ENCODE measurements at regions not wholly inside any gene's neighbourhood (a gene's known extent, or its start where the extent isn't known, plus 50 kb on each side); places are given as distances from the start of the nearest gene placed in this dataset.
"Not testable (repeated sequence)": the region's sequence is repeated elsewhere in the genome, so short reads cannot be mapped to it uniquely, and the experiment has no call there.

DNA sequence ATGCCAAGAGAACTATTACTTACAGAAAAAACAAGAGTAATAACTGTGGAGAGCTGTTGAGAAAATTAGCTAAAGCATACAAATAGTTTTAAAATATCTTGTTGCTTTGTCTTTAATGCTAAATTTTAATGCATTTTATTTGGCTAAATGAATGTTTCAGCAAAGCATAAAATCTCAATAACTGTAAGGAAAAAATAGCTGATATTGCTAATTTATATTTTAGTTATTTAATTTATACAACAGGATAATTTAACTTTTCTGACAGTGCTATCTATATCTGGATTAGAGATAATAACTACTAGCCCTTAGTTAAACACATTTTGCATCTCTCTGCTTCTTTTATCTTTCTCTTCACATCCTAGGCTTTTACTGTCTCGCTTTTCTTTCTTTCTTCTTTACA is 1014.9 kb upstream of the COX7C start:
- in situ Hi-C loops (cut with HindIII; ENCODE audit: low pct_ligation_motif_present, low pct_unique_long_range_greater_than_20kb, low sequenced_read_pairs): no loop called here

DNA sequence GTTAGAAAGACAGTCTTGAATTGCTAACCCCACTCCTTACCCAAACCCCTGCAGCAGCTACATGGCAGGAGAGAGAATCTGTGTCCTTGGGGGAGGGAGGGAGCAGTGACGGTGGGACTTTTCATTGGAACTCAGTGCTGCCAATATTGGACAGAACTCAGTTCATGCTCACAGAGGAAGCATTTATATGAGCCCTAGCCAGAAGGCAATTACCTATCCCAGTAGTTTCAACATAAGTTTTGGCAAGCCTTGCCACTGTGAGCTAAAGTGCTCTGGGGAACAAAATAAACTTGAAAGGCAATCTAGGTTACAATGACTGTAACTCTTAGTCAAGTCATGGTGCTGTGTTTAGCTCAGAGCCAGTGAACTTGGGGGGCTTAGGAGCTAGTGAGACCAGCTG is 1013.4 kb upstream of the COX7C start:
- no peak for DNase-seq
- in situ Hi-C loops (cut with HindIII; ENCODE audit: low pct_ligation_motif_present, low pct_unique_long_range_greater_than_20kb, low sequenced_read_pairs): no loop called here

More for the DNA sequence above, 1014.9 kb upstream of the COX7C start:
- DNase-seq: no peak

DNA sequence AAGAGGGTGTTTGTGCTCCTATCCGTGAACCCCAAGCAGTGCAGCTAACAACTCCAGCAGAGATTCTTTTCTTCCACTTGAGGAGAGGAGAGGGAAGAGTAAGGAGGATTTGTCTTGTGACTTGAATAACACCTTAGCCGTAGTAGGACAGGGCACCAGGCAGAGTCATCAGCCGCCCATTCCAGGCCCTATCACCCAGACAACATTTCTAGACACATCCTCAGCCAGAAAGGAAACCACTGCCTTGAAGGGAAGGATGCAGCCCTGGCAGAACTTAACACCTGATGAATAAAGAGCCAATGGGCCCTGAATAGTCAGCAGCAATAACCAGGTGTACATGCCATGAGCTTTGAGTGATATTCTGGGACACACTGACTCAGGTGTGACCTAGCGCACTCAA is 1013.0 kb upstream of the COX7C start:
- no peak for DNase-seq
- in situ Hi-C loops (cut with HindIII; ENCODE audit: low pct_ligation_motif_present, low pct_unique_long_range_greater_than_20kb, low sequenced_read_pairs): no loop called here

DNA sequence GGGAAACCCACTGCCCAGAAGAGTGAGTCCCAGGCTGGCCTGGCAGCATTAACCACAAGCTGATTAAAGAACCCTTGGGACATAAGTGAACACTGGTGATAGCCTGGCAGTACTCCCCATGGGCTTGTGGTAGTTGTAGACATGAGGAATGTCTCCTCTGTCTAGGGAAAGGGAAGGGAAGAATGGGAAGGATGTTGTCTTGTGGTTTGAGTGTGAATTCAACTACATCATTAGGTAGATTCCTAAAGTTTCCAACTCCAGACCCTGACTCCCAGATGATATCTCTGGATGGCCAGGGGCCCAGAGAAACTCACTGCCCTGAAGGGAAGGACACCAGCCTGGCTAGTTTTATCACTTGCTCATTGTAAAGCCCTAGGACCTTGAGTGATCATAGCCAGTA is 1012.4 kb upstream of the COX7C start:
- no peak for DNase-seq
- in situ Hi-C loops (cut with HindIII; ENCODE audit: low pct_ligation_motif_present, low pct_unique_long_range_greater_than_20kb, low sequenced_read_pairs): no loop called here

DNA sequence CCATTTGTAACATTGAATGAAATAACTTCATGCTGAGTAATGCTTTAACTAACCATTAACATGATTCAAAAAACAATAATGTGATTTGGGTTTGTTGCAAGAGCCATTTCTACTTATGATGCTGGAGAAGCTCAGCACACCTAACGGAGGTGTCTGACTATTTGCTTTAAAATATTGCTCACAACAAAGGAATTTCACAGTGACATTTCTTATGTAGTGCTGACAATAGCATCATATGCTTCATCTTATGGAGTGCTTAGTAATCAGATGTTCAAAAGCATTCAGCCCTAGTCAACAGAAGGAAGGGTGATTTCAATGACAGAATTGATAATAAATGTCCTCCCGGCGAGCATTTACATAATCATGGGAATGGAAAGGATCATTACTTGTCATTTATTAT is 1003.3 kb upstream of the COX7C start:
- DNase-seq: no peak
- in situ Hi-C loops (cut with HindIII; ENCODE audit: low pct_ligation_motif_present, low pct_unique_long_range_greater_than_20kb, low sequenced_read_pairs): no loop called here

DNA sequence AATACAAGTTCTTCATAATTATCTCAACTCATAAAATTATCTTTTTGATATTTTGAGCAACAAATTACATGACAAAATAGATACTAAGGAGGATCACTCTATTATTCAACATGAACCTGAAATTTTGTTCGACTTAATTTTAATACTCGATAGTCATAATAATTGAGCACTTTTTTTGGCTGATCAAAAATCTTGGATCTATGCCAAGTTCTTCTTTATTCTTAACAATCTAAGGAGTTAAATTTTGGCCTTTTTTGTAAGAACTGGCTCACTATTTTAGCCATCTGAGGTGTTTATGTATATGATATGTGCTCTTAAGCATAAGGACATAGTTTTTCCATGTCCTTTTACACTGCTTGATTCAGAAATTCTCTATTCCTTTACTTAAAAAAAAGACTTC is 996.1 kb upstream of the COX7C start:
- in situ Hi-C loops (cut with HindIII; ENCODE audit: low pct_ligation_motif_present, low pct_unique_long_range_greater_than_20kb, low sequenced_read_pairs): no loop called here
- DNase-seq: no peak

DNA sequence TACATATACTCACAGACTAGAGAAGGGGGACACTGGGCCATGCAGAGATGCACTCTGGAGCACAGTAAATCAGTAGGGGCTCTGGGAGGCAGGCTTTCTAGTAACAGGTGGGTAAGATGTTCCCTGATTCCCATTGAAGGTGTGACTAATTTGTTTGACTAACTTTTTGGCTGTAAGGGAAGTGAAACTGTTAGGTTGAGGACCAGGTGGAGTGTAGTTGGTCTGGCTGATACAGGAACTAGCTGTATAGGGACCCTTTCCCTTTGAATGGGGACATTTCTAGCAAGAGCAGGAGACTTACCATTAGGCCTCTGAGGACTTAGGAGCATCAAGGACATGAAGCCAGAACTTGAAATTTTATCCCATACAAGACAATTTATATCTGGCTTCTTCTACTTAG is 989.6 kb upstream of the COX7C start:
- in situ Hi-C loops (cut with HindIII; ENCODE audit: low pct_ligation_motif_present, low pct_unique_long_range_greater_than_20kb, low sequenced_read_pairs): no loop called here
- DNase-seq: no peak

DNA sequence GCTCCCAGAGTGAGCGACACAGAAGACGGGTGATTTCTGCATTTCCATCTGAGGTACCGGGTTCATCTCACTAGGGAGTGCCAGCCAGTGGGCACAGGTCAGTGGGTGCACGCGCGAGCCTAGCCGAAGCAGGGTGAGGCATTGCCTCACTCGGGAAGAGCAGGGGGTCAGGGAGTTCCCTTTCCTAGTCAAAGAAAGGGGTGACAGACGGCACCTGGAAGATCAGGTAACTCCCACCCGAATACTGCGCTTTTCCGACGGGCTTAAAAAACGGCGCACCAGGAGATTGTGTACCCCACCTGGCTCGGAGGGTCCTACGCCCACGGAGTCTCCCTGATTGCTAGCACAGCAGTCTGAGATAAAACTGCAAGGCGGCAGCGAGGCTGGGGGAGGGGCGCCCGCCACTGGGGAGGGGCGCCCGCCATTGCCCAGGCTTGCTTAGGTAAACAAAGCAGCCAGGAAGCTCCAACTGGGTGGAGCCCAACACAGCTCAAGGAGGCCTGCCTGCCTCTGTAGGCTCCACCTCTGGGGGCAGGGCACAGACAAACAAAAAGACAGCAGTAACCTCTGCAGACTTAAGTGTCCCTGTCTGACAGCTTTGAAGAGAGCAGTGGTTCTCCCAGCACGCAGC is 979.1 kb upstream of the COX7C start:
- DNase-seq; in situ Hi-C loops (cut with HindIII; ENCODE audit: low pct_ligation_motif_present, low pct_unique_long_range_greater_than_20kb, low sequenced_read_pairs): not testable (repeated sequence)

DNA sequence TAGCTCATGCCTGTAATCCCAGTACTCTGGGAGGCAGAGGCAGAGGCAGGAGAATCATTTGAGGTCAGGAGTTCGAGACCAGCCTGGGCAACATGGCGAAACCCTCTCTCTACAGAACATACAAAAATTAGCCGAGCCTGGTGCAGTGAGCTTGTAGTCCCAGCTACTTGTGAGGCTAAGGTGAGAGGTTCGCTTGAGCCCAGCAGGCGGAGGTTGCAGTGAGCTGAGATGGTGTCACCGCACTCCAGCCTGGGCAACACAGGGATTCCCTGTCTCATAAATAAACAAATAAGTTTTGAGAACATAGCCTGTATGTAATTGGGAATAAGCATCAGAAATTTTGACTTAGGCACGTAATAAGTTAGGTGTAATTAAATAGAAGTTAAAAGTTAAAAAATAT is 971.7 kb upstream of the COX7C start:
- in situ Hi-C loops (cut with HindIII; ENCODE audit: low pct_ligation_motif_present, low pct_unique_long_range_greater_than_20kb, low sequenced_read_pairs): no loop called here
- DNase-seq: no peak

DNA sequence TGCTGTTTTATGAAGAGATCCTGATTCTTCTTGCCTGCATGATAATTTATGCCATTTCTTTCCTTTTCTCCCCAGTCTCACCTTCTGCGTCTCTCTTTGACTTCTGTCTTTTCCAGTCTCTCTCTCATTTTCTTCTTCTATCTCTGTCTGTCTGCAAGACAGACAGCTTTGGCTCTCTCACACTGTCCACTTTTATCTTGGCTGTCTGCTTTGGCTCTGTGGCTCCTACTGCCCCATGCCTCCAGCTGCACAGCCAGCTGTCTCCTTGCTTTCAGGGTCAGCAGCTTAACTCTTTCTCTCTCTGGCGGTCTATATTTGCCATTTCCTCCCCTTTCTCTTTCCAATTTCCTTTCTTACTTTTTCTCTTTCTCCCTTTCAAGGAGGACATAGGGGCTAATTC is 971.1 kb upstream of the COX7C start:
- no peak for DNase-seq
- in situ Hi-C loops (cut with HindIII; ENCODE audit: low pct_ligation_motif_present, low pct_unique_long_range_greater_than_20kb, low sequenced_read_pairs): no loop called here

DNA sequence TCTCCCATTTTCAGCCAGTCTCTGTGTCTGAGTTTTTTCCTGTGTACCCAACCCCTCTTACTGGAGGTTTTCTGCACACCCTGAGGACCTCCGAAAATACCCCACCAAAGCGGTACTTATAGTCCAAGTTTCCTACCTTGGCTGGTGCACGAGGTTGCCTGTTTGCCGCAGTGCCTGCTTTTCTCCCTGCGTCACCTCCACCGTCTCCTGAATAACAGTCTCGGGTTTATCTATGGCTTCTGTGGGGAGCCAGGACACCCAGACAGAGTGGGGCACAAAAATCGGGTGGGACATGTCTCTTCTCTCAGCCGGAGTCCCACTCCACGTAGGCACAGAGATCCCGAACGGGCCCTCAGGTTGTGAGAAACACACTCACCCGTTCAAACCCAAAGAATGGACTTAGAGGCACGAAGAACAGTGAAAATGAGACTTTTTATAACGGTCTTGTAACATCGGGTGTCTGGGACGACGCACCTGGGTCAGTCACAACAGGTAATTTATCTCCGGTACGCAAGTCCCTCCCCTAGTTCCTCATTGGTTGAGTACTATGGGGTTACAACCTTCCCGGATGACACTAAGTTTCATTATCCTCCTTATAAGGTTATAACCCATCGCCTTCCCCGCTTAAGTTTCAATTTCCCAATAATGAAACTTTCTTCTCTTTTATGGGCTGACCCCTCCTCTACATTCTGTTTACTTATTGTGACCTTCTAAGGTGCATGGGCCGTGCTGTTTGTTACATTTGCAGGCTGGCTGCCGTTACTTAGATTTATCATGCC is 970.2 kb upstream of the COX7C start:
- in situ Hi-C loops (cut with HindIII; ENCODE audit: low pct_ligation_motif_present, low pct_unique_long_range_greater_than_20kb, low sequenced_read_pairs): no loop called here
- no peak for DNase-seq

DNA sequence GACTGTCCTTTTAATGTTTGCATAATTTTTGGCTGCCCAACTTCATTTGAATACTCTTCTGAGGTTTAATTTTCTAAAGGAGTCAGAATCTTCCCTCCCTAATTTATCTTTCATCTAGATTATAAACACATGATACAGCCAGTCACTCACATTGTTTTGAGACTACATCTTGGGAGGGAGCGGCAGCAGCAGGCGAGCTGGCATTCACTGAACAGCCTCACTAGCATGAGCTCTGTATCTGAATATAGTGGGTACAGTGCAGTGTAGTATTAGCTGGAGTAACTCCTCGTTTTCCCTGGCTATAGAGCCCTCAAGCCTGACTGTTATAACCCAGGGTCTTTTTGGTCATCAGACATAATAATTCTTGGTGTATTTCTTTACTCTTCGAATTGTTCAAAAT is 969.2 kb upstream of the COX7C start:
- in situ Hi-C loops (cut with HindIII; ENCODE audit: low pct_ligation_motif_present, low pct_unique_long_range_greater_than_20kb, low sequenced_read_pairs): no loop called here
- no peak for DNase-seq

DNA sequence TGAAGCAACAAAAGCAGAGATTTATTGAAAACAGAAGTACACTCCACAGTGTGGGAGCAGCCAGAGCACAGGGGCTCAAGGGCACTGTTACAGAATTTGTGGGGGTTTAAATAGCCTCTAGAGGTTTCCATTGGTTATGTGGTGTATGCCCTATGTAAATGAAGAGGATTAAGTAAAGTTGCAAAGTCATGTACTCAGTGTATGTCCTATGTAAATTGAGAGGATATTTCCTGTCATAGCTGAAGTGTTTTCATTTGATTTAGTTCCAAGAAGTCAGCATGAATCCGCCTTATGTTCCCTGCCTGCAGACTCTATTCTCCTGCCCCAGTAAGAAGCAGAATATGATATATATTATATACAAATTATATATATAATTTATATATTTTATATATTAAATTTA is 966.0 kb upstream of the COX7C start:
- in situ Hi-C loops (cut with HindIII; ENCODE audit: low pct_ligation_motif_present, low pct_unique_long_range_greater_than_20kb, low sequenced_read_pairs): no loop called here
- no peak for DNase-seq

DNA sequence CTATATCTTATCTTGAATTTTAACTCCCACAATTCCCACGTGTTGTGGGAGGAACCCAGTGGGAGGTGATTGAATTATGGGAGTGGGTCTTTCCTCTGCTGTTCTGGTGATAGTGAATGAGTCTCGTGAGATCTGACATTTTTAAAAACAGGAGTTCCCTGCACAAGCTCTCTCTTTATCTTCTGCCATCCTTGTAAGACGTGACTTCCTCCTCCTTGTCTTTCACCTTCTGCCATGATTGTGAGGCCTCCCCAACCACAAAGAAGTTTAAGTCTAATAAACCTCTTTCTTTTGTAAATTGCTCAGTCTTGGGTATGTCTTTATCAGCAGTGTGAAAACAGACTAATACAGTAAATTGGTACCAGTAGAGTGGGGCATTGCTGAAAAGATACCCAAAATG is 963.6 kb upstream of the COX7C start:
- DNase-seq; in situ Hi-C loops (cut with HindIII; ENCODE audit: low pct_ligation_motif_present, low pct_unique_long_range_greater_than_20kb, low sequenced_read_pairs): not testable (repeated sequence)

DNA sequence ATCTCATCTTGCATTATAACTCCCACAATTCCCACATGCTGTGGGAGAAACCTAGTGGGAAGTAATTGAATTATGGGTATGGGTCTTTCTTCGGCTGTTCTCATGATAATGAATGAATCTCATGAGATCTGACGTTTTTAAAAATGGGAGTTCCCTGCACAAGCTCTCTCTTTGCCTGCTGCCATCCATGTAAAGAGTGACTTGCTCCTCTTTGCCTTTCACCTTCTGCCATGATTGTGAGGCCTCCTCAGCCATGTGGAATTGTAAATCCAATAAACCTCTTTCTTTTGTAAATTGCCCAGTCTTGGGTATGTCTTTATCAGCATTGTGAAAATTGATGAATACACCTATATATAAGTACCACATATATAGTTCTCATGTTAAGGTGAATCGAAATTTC is 961.7 kb upstream of the COX7C start:
- DNase-seq: no peak
- in situ Hi-C loops (cut with HindIII; ENCODE audit: low pct_ligation_motif_present, low pct_unique_long_range_greater_than_20kb, low sequenced_read_pairs): no loop called here

DNA sequence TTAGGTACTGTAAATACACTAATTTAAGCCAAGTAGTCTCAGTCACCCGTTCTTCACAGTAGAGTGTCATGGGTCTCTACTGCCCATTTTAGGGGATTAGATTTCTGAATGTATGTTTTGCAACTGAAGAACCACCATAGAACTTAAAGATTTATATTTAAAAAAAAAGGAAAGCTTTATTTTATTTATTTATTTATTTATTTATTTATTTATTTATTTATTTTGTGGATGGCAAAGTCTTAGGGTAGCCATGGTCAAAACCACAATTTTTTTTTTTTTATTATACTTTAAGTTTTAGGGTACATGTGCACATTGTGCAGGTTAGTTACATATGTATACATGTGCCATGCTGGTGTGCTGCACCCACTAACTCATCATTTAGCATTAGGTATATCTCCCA is 960.4 kb upstream of the COX7C start:
- DNase-seq; in situ Hi-C loops (cut with HindIII; ENCODE audit: low pct_ligation_motif_present, low pct_unique_long_range_greater_than_20kb, low sequenced_read_pairs): not testable (repeated sequence)

DNA sequence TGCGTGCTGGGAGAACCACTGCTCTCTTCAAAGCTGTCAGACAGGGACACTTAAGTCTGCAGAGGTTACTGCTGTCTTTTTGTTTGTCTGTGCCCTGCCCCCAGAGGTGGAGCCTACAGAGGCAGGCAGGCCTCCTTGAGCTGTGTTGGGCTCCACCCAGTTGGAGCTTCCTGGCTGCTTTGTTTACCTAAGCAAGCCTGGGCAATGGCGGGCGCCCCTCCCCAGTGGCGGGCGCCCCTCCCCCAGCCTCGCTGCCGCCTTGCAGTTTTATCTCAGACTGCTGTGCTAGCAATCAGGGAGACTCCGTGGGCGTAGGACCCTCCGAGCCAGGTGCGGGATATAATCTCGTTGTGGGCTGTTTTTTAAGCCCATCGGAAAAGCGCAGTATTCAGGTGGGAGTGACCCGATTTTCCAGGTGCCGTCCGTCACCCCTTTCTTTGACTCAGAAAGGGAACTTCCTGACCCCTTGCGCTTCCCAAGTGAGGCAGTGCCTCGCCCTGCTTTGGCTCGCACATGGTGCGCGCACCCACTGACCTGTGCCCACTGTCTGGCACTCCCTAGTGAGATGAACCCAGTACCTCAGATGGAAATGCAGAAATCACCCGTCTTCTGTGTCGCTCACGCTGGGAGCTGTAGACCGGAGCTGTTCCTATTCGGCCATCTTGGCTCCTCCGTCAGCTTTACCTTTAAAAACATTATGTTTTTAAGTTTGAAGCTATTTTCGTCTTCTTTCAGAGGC is 954.6 kb upstream of the COX7C start:
- in situ Hi-C loops (cut with HindIII; ENCODE audit: low pct_ligation_motif_present, low pct_unique_long_range_greater_than_20kb, low sequenced_read_pairs); DNase-seq: not testable (repeated sequence)

DNA sequence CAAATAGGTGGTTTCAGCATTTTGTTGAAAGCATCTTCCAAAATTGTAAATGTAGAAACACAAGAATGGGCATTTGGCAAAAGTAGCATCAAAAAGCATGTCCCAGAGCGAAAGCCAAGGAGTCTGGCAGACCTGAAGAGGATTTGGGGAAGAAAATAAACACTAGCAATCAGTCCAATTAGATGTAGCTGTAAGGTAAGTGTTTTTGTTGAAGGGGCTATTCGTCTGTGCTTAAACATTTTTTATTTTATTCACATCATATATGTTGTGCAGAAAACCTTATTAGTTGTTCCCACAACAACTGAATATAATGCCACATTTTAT is 954.1 kb upstream of the COX7C start:
- no peak for DNase-seq
- in situ Hi-C loops (cut with HindIII; ENCODE audit: low pct_ligation_motif_present, low pct_unique_long_range_greater_than_20kb, low sequenced_read_pairs): no loop called here

DNA sequence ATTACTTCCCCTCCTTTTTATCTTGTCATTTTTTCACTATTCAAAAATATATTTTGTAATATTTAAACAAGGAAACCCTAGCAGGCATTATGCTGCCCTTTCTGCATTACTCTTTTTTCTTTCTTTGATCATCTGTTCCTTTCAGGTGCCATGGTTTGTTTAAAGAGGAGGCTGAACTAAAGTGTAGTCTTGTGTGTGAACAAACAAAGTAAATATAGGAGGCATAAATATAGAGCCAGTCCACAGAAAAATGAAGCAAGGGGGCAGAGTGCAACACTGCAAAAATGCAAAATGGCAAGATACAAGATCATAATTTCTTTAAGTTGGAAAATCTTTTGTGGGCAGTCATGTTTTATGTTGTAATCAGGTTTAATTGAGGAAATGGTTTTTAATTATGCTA is 947.3 kb upstream of the COX7C start:
- in situ Hi-C loops (cut with HindIII; ENCODE audit: low pct_ligation_motif_present, low pct_unique_long_range_greater_than_20kb, low sequenced_read_pairs): no loop called here
- DNase-seq: no peak

All from ACHN (cell line).